ENCODE measurements at regions not wholly inside any gene's neighbourhood (a gene's known extent, or its start where the extent isn't known, plus 50 kb on each side); places are given as distances from the start of the nearest gene placed in this dataset.

- H3K4me1 Mint-ChIP-seq (ENCODE audit: low read depth): no peaks in the 10 kb centered on the region
- no peak for DNase-seq
- no peaks in the 10 kb centered on the region for H3K27me3 Mint-ChIP-seq (ENCODE audit: insufficient read depth)
- no peak overlapping the region for H3K4me3 Mint-ChIP-seq
- no peak overlapping the region for H3K27ac Mint-ChIP-seq
- no peak for TF ChIP-seq CTCF (IDR thresholded peaks at IDR 0.05)
- no peaks in the 10 kb centered on the region for H3K9me3 Mint-ChIP-seq
- no peaks in the 10 kb centered on the region for H3K36me3 Mint-ChIP-seq (ENCODE audit: low read depth)
Observed at GRCh38 chr1:79785561-79785960, 779.0 kb upstream of the ADGRL4 start.

DNA sequence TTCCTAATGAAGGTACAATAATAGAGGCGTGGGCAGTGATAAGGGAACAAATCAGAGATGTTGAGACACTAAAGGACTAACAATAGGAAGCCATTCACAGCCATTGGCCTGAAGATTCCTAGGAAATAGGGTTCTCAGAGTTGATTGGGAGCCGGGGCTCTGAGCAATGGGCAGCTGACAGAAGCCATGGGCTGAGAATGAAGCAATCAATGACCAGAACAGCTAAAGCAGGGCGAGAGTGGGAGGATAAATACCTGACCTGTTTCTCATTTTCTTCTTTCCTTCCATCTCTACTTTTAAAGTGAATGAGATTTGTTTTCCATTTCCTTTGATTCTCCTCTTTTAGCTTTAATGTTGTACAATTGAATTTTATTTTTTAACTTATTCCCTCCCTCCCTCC is 774.7 kb upstream of the ADGRL4 start:
- Mint-ChIP-seq H3K4me1 (ENCODE audit: low read depth) (no peaks in the 10 kb centered on the region), H3K36me3 (ENCODE audit: low read depth) (no peaks in the 10 kb centered on the region), H3K4me3 (no peak overlapping the region), H3K27me3 (ENCODE audit: insufficient read depth) (no peaks in the 10 kb centered on the region), H3K9me3 (no peaks in the 10 kb centered on the region), H3K27ac (no peak overlapping the region)
- TF ChIP-seq CTCF (IDR thresholded peaks at IDR 0.05): no peak
- no peak for DNase-seq

DNA sequence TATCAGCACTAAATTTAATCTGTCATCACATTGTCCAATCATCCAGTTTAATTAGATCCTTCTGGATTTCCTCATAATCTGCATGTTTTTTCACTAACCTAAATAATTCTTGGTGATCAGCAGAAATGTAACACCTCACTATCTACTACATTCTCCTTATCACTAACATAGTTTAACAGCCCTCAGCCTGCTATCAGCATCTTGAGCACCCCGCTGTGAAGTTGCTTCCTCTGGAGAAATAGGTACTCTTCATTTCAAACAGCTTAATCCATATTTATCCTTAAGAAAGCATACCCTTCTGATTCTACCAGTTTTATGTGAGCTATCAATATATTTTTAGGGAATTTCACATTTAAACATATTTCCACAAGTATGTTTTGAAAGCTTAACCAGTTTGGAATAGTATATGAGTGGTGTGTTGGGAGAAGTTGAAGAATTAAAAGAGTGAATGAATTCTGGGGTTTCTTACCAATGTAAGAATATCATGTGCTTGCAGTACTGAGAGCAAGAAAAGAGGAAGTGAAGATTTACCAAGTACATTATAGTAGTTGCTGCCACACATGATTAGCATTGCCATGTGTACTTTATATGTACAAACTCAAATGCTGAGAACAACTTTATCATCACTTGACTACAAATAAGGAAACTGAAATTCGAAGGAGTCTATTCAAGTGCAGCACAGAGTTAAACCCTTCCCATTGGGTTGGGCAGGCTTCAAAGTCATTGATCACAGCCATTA is 771.1 kb upstream of the ADGRL4 start:
- Mint-ChIP-seq H3K27me3 (ENCODE audit: insufficient read depth) (no peaks in the 10 kb centered on the region), H3K27ac (no peak overlapping the region), H3K4me1 (ENCODE audit: low read depth) (no peaks in the 10 kb centered on the region), H3K9me3 (no peaks in the 10 kb centered on the region), H3K4me3 (no peak overlapping the region), H3K36me3 (ENCODE audit: low read depth) (no peaks in the 10 kb centered on the region)
- no peak for TF ChIP-seq CTCF (IDR thresholded peaks at IDR 0.05)
- no peak for DNase-seq

GRCh38 chr1:79775402-79775801 is 768.9 kb upstream of the ADGRL4 start:
- Mint-ChIP-seq H3K9me3 (no peaks in the 10 kb centered on the region), H3K4me1 (ENCODE audit: low read depth) (no peaks in the 10 kb centered on the region), H3K27ac (no peak overlapping the region), H3K36me3 (ENCODE audit: low read depth) (no peaks in the 10 kb centered on the region), H3K4me3 (no peak overlapping the region), H3K27me3 (ENCODE audit: insufficient read depth) (no peaks in the 10 kb centered on the region)
- TF ChIP-seq CTCF (IDR thresholded peaks at IDR 0.05): no peak
- no peak for DNase-seq

- no peaks in the 10 kb centered on the region for H3K36me3 Mint-ChIP-seq (ENCODE audit: low read depth)
- TF ChIP-seq CTCF (IDR thresholded peaks at IDR 0.05): no peak
- no peaks in the 10 kb centered on the region for H3K4me1 Mint-ChIP-seq (ENCODE audit: low read depth)
- H3K4me3 Mint-ChIP-seq: no peak overlapping the region
- H3K9me3 Mint-ChIP-seq: no peaks in the 10 kb centered on the region
- H3K27me3 Mint-ChIP-seq (ENCODE audit: insufficient read depth): no peaks in the 10 kb centered on the region
- no peak for DNase-seq
- no peak overlapping the region for H3K27ac Mint-ChIP-seq
Observed at GRCh38 chr1:79773385-79773784, 766.9 kb upstream of the ADGRL4 start.

Data from HFFc6 (cell line).